ENCODE measurements at regions not wholly inside any gene's neighbourhood (a gene's known extent, or its start where the extent isn't known, plus 50 kb on each side); places are given as distances from the start of the nearest gene placed in this dataset.

DNA sequence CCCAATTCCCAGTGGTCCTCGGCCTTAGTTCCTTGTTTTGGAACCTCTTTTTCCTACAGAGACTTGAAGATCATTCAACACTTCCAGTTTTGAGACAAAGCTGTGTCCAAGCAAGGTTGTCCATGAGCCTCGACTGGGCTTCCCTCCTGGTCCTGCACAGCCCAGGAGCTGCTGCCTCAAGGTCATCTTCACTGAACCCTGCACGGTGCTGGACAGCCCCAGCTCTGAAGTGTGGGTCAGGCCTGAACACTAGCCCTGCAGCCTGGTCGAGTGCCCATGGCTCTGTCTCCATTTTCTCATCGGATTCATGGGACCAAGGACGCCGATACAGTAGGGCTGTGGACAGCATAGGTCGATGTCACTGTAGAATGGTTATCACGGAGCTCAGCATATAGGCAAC, 68.0 kb upstream of the NFIL3 start:
- TF ChIP-seq, protein P1, sequence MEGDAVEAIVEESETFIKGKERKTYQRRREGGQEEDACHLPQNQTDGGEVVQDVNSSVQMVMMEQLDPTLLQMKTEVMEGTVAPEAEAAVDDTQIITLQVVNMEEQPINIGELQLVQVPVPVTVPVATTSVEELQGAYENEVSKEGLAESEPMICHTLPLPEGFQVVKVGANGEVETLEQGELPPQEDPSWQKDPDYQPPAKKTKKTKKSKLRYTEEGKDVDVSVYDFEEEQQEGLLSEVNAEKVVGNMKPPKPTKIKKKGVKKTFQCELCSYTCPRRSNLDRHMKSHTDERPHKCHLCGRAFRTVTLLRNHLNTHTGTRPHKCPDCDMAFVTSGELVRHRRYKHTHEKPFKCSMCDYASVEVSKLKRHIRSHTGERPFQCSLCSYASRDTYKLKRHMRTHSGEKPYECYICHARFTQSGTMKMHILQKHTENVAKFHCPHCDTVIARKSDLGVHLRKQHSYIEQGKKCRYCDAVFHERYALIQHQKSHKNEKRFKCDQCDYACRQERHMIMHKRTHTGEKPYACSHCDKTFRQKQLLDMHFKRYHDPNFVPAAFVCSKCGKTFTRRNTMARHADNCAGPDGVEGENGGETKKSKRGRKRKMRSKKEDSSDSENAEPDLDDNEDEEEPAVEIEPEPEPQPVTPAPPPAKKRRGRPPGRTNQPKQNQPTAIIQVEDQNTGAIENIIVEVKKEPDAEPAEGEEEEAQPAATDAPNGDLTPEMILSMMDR (optimal IDR thresholded peaks at IDR 0.05 in 1 of 3, IDR thresholded peaks at IDR 0.05 in 1 of 3, conservative IDR thresholded peaks at IDR 0.05 in 1 of 3; ENCODE audit: extremely low read depth in 1 of 3, insufficient read depth in 2 of 3, low read length in 3 of 3) = no peak
- no peak for TF ChIP-seq EZH2 (IDR thresholded peaks at IDR 0.05; ENCODE audit: low read length)
